SK-N-SH treated with all-trans-retinoic acid at 6 μM for 48 hours (cell line): ENCODE measurements at regions not wholly inside any gene's neighbourhood (a gene's known extent, or its start where the extent isn't known, plus 50 kb on each side); places are given as distances from the start of the nearest gene placed in this dataset.

ENCODE experiments used
- ARNTL ChIP-seq: fragments of 450-650 bp; formaldehyde crosslinking; IDR thresholded peaks from 2 replicates; pipeline ENCODE4 v1.5.0; 2020; ENCODE audit warnings: low read depth, mild to moderate bottlenecking, moderate library complexity, borderline replicate concordance
- CSRNP3 ChIP-seq: fragments of 250-450 bp; sonication (Bioruptor Pico); IDR thresholded peaks from 2 replicates; pipeline ENCODE4 v1.5.1; 2021; ENCODE audit warnings: mild to moderate bottlenecking, moderate library complexity
- ESRRG ChIP-seq: fragments of 250-450 bp; sonication (Bioruptor Pico); IDR thresholded peaks from 2 replicates; pipeline ENCODE4 v1.6.1; 2021; ENCODE audit warnings: mild to moderate bottlenecking
- ISL1 ChIP-seq: fragments of 250-450 bp; sonication (Bioruptor Pico); IDR thresholded peaks from 2 replicates; pipeline ENCODE4 v2.1.2; 2022; ENCODE audit warnings: mild to moderate bottlenecking, moderate library complexity
- OSR1 ChIP-seq: fragments of 250-450 bp; sonication (Bioruptor Pico); IDR thresholded peaks from 2 replicates; pipeline ENCODE4 v1.8.0; 2022; ENCODE audit warnings: moderate library complexity, mild to moderate bottlenecking, inconsistent platforms
- RARB ChIP-seq: fragments of 250-450 bp; sonication (Bioruptor Pico); IDR thresholded peaks from 2 replicates; pipeline ENCODE4 v1.8.0; 2021; ENCODE audit warnings: mild to moderate bottlenecking, moderate library complexity
- SNAI2 ChIP-seq: fragments of 250-450 bp; sonication (Bioruptor Pico); IDR thresholded peaks from 2 replicates; pipeline ENCODE4 v1.5.0; 2020; ENCODE audit warnings: mild to moderate bottlenecking, moderate library complexity
- TOX ChIP-seq: fragments of 250-450 bp; sonication (Bioruptor Pico); IDR thresholded peaks from 2 replicates; pipeline ENCODE4 v1.8.0; 2021; ENCODE audit warnings: mild to moderate bottlenecking, moderate library complexity, borderline replicate concordance
- ZFP3 ChIP-seq: fragments of 250-450 bp; sonication (Bioruptor Pico); IDR thresholded peaks from 2 replicates; pipeline ENCODE4 v1.5.0; 2020; ENCODE audit warnings: mild to moderate bottlenecking, moderate library complexity
- ZFP30 ChIP-seq: fragments of 450-650 bp; formaldehyde crosslinking; IDR thresholded peaks from 2 replicates; pipeline ENCODE4 v1.5.0; 2022; ENCODE audit warnings: mild to moderate bottlenecking, moderate library complexity
- ZNF70 ChIP-seq: fragments of 450-650 bp; formaldehyde crosslinking; IDR thresholded peaks from 2 replicates; pipeline ENCODE4 v1.5.0; 2020; ENCODE audit warnings: mild to moderate bottlenecking, moderate library complexity
- TF ChIP-seq, protein P1 (sequence below): fragments of 250-450 bp; sonication (Bioruptor Pico); IDR thresholded peaks from 2 replicates; pipeline ENCODE4 v1.5.1; 2020; ENCODE audit warnings: low read depth, mild to moderate bottlenecking, moderate library complexity
- TF ChIP-seq, protein P2 (sequence below): fragments of 250-450 bp; sonication (Bioruptor Pico); IDR thresholded peaks from 2 replicates; pipeline ENCODE4 v1.8.0; 2020; ENCODE audit warnings: mild to moderate bottlenecking, moderate library complexity, borderline replicate concordance

DNA sequence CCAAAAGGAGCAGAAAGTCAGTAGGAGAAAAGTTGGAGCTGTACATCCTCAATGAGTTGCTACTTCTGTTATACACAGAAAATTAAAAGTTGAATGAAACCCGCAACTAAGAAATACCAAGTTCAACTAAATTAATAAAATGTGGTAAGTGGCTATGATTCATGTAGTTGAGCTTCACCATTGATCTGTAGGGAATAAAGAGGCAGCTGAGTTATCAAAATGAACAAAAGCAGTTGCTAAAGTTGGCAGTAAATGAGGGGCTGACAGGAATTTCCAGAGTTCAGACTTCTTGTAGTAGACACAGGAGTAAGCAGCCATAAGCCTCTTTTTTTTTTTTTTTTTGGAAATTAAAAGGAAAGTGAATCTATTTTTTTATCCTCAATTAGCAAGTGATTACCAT lies 234.6 kb downstream of the POSTN start:
- no peak for TF ChIP-seq ZNF70 (CRISPR knock-in tag)
- TF ChIP-seq, protein P1, sequence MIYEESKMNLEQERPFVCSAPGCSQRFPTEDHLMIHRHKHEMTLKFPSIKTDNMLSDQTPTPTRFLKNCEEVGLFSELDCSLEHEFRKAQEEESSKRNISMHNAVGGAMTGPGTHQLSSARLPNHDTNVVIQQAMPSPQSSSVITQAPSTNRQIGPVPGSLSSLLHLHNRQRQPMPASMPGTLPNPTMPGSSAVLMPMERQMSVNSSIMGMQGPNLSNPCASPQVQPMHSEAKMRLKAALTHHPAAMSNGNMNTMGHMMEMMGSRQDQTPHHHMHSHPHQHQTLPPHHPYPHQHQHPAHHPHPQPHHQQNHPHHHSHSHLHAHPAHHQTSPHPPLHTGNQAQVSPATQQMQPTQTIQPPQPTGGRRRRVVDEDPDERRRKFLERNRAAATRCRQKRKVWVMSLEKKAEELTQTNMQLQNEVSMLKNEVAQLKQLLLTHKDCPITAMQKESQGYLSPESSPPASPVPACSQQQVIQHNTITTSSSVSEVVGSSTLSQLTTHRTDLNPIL, result no peak
- TF ChIP-seq CSRNP3 (CRISPR knock-in tag), result no peak
- no peak for TF ChIP-seq ZFP30
- TF ChIP-seq TOX (CRISPR knock-in tag), result no peak
- no peak for TF ChIP-seq OSR1 (CRISPR knock-in tag)
- TF ChIP-seq, protein P2, sequence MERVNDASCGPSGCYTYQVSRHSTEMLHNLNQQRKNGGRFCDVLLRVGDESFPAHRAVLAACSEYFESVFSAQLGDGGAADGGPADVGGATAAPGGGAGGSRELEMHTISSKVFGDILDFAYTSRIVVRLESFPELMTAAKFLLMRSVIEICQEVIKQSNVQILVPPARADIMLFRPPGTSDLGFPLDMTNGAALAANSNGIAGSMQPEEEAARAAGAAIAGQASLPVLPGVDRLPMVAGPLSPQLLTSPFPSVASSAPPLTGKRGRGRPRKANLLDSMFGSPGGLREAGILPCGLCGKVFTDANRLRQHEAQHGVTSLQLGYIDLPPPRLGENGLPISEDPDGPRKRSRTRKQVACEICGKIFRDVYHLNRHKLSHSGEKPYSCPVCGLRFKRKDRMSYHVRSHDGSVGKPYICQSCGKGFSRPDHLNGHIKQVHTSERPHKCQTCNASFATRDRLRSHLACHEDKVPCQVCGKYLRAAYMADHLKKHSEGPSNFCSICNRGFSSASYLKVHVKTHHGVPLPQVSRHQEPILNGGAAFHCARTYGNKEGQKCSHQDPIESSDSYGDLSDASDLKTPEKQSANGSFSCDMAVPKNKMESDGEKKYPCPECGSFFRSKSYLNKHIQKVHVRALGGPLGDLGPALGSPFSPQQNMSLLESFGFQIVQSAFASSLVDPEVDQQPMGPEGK (CRISPR knock-in tag), result no peak
- no peak for TF ChIP-seq ISL1 (CRISPR knock-in tag)
- TF ChIP-seq ARNTL (CRISPR knock-in tag), result no peak
- no peak for TF ChIP-seq SNAI2
- no peak for TF ChIP-seq ESRRG (CRISPR knock-in tag)
- no peak for TF ChIP-seq ZFP3 (CRISPR knock-in tag)
- TF ChIP-seq RARB (CRISPR knock-in tag), result no peak
